Body of pancreas (tissue), 4 donors: ENCODE measurements at regions not wholly inside any gene's neighbourhood (a gene's known extent, or its start where the extent isn't known, plus 50 kb on each side); places are given as distances from the start of the nearest gene placed in this dataset.
"Not testable (repeated sequence)": the region's sequence is repeated elsewhere in the genome, so short reads cannot be mapped to it uniquely, and the experiment has no call there.

ENCODE experiments used
- POLR2A ChIP-seq, 3 donors: fragments of 450-650 bp; IDR thresholded peaks; one replicate each; pipeline ENCODE4 v1.6.1; 2016; ENCODE audit warnings: antibody characterized with exemption in 3 of 3, mild to moderate bottlenecking in 2 of 3
- TF ChIP-seq, protein P1 (sequence below), 7 experiments: fragments of 450-650 bp in 4 of 7; fragments of 200-600 bp in 3 of 7; sonication (generic) in 3 of 7; IDR thresholded peaks; one replicate each; pipeline ENCODE4 v1.5.1; 2016 to 2019; ENCODE audit warnings: antibody characterized with exemption in 7 of 7

DNA sequence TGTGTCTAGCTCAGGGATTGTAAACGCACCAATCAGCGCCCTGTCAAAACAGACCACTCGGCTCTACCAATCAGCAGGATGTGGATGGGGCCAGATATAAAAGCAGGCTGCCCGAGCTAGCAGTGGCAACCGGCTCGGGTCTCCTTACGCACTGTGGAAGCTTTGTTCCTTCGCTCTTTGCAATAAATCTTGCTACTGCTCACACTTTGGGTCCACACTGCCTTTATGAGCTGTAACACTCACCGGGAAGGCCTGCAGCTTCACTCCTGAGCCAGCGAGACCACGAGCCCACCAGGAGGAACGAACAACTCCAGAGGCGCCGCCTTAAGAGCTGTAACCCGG, 630.6 kb upstream of the NXPH2 start:
- TF ChIP-seq, protein P1, sequence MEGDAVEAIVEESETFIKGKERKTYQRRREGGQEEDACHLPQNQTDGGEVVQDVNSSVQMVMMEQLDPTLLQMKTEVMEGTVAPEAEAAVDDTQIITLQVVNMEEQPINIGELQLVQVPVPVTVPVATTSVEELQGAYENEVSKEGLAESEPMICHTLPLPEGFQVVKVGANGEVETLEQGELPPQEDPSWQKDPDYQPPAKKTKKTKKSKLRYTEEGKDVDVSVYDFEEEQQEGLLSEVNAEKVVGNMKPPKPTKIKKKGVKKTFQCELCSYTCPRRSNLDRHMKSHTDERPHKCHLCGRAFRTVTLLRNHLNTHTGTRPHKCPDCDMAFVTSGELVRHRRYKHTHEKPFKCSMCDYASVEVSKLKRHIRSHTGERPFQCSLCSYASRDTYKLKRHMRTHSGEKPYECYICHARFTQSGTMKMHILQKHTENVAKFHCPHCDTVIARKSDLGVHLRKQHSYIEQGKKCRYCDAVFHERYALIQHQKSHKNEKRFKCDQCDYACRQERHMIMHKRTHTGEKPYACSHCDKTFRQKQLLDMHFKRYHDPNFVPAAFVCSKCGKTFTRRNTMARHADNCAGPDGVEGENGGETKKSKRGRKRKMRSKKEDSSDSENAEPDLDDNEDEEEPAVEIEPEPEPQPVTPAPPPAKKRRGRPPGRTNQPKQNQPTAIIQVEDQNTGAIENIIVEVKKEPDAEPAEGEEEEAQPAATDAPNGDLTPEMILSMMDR (IDR thresholded peaks at IDR 0.05) = not testable (repeated sequence)
- not testable (repeated sequence) for TF ChIP-seq POLR2A (IDR thresholded peaks at IDR 0.05)
